ENCODE measurements at regions not wholly inside any gene's neighbourhood (a gene's known extent, or its start where the extent isn't known, plus 50 kb on each side); places are given as distances from the start of the nearest gene placed in this dataset.

DNA sequence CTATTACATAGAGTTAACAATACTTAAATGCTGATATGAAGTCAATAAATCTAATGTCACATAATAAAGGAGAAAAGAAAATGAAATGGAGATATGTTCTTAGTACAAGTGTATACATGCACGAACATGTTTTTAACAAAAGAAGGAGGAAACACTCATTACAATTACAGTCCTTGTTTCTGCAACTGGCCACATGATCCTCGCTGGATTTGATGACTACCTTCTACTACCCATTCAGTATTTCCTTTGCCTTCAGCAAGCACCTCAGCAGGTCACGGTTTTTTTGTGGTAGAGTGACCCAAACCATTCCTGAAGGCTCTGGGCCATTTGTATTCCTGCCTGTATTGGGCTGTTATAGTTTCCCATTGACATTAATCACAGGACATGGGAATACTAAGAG is 172.8 kb upstream of the CXADR start:
- TF ChIP-seq POLR2A (IDR thresholded peaks at IDR 0.05) (no peak), CTCF (IDR thresholded peaks at IDR 0.05) (no peak)
